ENCODE measurements at regions not wholly inside any gene's neighbourhood (a gene's known extent, or its start where the extent isn't known, plus 50 kb on each side); places are given as distances from the start of the nearest gene placed in this dataset.

- Mint-ChIP-seq H3K9me3 (peaks cover 24% of the 10 kb centered on the region), H3K4me1 (peaks cover 17% of the 10 kb centered on the region), H3K27ac (no peak overlapping the region), H3K27me3 (ENCODE audit: low read depth, poor library complexity) (peaks cover 12% of the 10 kb centered on the region), H3K4me3 (no peak overlapping the region), H3K36me3 (ENCODE audit: low read depth) (peaks cover 9% of the 10 kb centered on the region)
- no peak for DNase-seq
- no peak for TF ChIP-seq CTCF (IDR thresholded peaks at IDR 0.05)
These were observed 111.1 kb downstream of the LACC1 start for GRCh38 chr13:43990829-43991228.

GRCh38 chr13:43991773-43992201 is 112.1 kb downstream of the LACC1 start:
- Mint-ChIP-seq H3K4me3 (no peak overlapping the region), H3K27ac (no peak overlapping the region), H3K4me1 (peaks cover 7% of the 10 kb centered on the region), H3K36me3 (ENCODE audit: low read depth) (peaks cover 9% of the 10 kb centered on the region), H3K27me3 (ENCODE audit: low read depth, poor library complexity) (peaks cover 12% of the 10 kb centered on the region), H3K9me3 (peaks cover 26% of the 10 kb centered on the region)
- DNase-seq = no peak
- TF ChIP-seq CTCF (IDR thresholded peaks at IDR 0.05) = no peak

GRCh38 chr13:43992211-43992610 is 112.5 kb downstream of the LACC1 start:
- no peak overlapping the region for H3K27ac Mint-ChIP-seq
- peaks cover 26% of the 10 kb centered on the region for H3K9me3 Mint-ChIP-seq
- H3K4me1 Mint-ChIP-seq = peaks cover 3% of the 10 kb centered on the region
- DNase-seq = no peak
- H3K4me3 Mint-ChIP-seq = no peak overlapping the region
- TF ChIP-seq CTCF (IDR thresholded peaks at IDR 0.05) = no peak
- H3K36me3 Mint-ChIP-seq (ENCODE audit: low read depth) = peaks cover 9% of the 10 kb centered on the region
- H3K27me3 Mint-ChIP-seq (ENCODE audit: low read depth, poor library complexity) = peaks cover 12% of the 10 kb centered on the region

GRCh38 chr13:43994999-43995859 is 115.5 kb downstream of the LACC1 start:
- peaks cover 9% of the 10 kb centered on the region for H3K36me3 Mint-ChIP-seq (ENCODE audit: low read depth)
- peaks cover 17% of the 10 kb centered on the region for H3K27me3 Mint-ChIP-seq (ENCODE audit: low read depth, poor library complexity)
- no peak overlapping the region for H3K27ac Mint-ChIP-seq
- peaks cover 9% of the 10 kb centered on the region for H3K4me1 Mint-ChIP-seq
- H3K4me3 Mint-ChIP-seq = no peak overlapping the region
- no peak for TF ChIP-seq CTCF (IDR thresholded peaks at IDR 0.05)
- H3K9me3 Mint-ChIP-seq = peaks cover 26% of the 10 kb centered on the region
- DNase-seq = no peak

- Mint-ChIP-seq H3K27ac (no peak overlapping the region), H3K4me1 (peaks cover 9% of the 10 kb centered on the region), H3K9me3 (peaks cover 31% of the 10 kb centered on the region), H3K4me3 (no peak overlapping the region), H3K27me3 (ENCODE audit: low read depth, poor library complexity) (peaks cover 17% of the 10 kb centered on the region), H3K36me3 (ENCODE audit: low read depth) (peaks cover 9% of the 10 kb centered on the region)
- no peak for TF ChIP-seq CTCF (IDR thresholded peaks at IDR 0.05)
- DNase-seq = no peak
These were observed 116.5 kb downstream of the LACC1 start for GRCh38 chr13:43996221-43996620.

- Mint-ChIP-seq H3K9me3 (peaks cover 19% of the 10 kb centered on the region), H3K4me1 (peaks cover 18% of the 10 kb centered on the region), H3K4me3 (no peak overlapping the region), H3K27ac (peak overlapping the region; percentile 82), H3K36me3 (ENCODE audit: low read depth) (no peaks in the 10 kb centered on the region), H3K27me3 (ENCODE audit: low read depth, poor library complexity) (peaks cover 6% of the 10 kb centered on the region)
- DNase-seq = no peak
- no peak for TF ChIP-seq CTCF (IDR thresholded peaks at IDR 0.05)
These were observed 123.8 kb downstream of the LACC1 start for GRCh38 chr13:44003481-44003880.
